ENCODE measurements at regions not wholly inside any gene's neighbourhood (a gene's known extent, or its start where the extent isn't known, plus 50 kb on each side); places are given as distances from the start of the nearest gene placed in this dataset.
"Not testable (repeated sequence)": the region's sequence is repeated elsewhere in the genome, so short reads cannot be mapped to it uniquely, and the experiment has no call there.

GRCh38 chr11:23563591-23563990 is 703.3 kb upstream of the CCDC179 start:
- DNase-seq (ENCODE audit: low read depth): no peak

GRCh38 chr11:23564370-23564769 is 704.1 kb upstream of the CCDC179 start:
- DNase-seq (ENCODE audit: low read depth): no peak

- no peak for DNase-seq (ENCODE audit: low read depth)
Measured at GRCh38 chr11:23569134-23569533, 708.9 kb upstream of the CCDC179 start.

- DNase-seq (ENCODE audit: low read depth): no peak
Measured at GRCh38 chr11:23569547-23569946, 709.3 kb upstream of the CCDC179 start.

DNA sequence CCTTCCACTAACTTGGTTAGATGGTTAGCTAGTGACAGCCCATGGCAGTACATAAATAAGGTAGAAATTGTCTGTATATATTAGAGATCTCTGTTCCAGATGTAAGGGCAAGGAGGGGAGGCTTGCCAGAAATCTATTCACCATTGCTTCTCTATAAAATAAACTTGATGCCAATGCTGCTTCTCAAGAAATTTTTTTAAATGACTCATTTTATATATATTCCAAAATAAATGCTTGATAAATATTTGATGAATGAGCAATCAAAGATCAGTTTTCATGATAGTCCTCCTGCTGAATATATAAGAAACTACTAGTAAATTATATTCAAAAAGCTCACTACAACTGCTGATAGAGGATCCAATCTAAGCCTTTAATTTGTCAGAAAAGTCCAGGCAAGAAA is 710.6 kb upstream of the CCDC179 start:
- DNase-seq (ENCODE audit: low read depth): peak; percentile 77

- DNase-seq (ENCODE audit: low read depth): no peak
Measured at GRCh38 chr11:23573429-23573828, 713.2 kb upstream of the CCDC179 start.

DNA sequence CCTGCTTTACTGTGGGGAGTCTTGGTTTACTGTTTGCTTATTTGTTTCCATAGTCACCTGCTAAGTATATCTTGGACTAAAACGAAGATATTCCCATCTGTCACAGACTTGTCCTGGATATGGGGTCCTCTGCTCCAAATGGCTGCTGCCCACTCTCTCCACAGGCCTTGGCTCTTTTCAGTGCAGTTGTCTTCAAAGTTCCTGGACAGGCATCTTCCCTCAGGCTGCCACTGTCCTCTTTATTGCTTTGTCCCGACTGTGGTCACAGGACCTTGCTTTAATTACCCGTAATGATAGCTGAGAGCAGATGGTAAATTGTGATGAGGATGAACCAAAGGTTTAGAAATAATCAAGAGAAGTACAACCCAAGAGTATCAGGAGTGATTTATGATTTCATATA is 713.9 kb upstream of the CCDC179 start:
- no peak for DNase-seq (ENCODE audit: low read depth)

DNA sequence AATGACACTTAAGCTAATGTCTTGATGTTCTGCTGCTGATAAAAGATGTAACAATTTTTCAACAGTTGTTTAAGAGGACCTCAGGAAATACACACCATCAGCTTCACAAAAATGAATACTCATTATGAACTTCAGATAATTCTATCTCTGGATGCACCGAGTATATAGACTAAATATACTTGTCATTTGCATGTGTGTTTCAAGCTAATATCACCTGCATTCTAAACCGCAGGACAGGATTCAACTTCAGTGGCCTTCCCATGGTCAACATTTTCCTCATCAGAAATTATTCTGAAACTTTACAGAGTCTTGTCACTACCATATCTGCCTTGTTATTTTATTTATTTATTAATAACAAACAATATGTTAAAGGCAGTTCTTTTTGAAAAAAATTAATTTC is 717.0 kb upstream of the CCDC179 start:
- DNase-seq (ENCODE audit: low read depth): no peak

GRCh38 chr11:23585416-23586104 is 725.3 kb upstream of the CCDC179 start:
- no peak for DNase-seq (ENCODE audit: low read depth)

GRCh38 chr11:23586173-23586572 is 725.9 kb upstream of the CCDC179 start:
- DNase-seq (ENCODE audit: low read depth): no peak

DNA sequence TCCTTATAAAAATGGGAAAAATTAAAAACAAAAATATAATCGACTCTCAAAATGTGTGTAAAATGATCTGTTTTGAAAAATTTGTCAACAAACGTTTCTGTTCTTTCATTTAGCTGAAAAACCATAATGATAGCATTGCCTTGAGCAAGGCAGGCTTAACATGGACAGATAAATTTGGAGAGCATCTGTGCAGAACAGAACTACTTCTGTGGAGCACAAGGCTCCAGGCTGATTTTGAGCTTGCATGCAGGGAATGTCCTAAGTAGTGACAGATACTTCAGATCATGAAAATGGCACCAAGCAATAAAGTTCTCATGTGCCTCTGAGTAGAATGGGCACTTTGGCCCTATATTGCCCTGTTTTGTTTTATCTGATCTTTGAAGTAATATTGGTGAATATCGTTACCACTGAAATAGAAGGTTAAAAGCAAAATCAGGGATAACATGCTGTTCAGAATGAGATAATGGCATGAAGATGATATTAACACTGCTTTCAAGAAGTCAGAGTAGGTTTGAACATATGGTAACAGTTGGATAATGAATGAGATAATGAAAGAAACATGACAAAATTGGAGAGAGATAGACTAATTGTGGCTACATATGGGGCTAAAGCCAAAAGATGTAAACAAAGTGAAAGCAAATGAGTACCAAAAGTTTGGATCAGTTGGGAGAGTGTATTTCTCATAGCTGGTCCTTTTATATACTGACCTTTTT is 730.5 kb upstream of the CCDC179 start:
- DNase-seq (ENCODE audit: low read depth): no peak

GRCh38 chr11:23594755-23595154 is 734.5 kb upstream of the CCDC179 start:
- DNase-seq (ENCODE audit: low read depth): no peak

- no peak for DNase-seq (ENCODE audit: low read depth)
Measured at GRCh38 chr11:23604966-23605365, 744.7 kb upstream of the CCDC179 start.

- DNase-seq (ENCODE audit: low read depth): no peak
Measured at GRCh38 chr11:23606191-23606590, 745.9 kb upstream of the CCDC179 start.

DNA sequence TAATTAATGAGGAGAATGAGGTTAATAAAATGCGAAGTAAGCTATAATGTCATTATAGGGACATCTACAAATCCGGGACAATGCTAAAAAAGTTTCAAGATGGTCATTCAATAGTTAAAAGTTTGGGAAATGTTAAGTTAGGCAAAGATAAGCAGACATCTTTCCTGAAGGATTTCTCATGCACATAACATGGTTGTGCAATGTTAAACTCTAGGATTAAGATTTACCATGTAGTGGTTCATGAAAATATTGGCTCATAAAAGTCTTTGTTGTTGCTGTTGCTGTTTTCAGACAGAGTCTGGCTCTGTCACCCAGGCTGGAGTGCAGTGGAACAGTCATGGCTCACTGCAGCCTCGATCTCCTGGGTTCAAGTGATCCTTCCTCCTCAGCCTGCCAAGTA is 751.5 kb upstream of the CCDC179 start:
- DNase-seq (ENCODE audit: low read depth): no peak

DNA sequence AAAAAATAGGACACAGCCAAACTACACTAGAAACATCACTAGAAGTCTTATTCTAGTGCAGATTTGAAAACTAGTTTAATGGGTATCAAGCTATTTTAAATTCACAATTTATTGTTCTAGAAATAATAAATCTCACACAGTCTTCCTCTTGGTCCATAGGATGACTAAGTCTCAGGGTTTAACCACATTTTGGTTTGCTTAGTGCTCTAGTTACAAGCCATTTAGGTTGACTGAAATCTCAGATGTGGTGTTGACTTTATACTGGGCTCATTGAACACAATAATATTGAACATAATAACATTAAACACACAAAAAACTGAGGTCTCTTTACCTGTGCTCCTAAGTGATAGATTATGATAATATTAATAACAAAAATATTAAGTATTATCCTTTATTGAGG is 760.3 kb upstream of the CCDC179 start:
- DNase-seq (ENCODE audit: low read depth): no peak

DNA sequence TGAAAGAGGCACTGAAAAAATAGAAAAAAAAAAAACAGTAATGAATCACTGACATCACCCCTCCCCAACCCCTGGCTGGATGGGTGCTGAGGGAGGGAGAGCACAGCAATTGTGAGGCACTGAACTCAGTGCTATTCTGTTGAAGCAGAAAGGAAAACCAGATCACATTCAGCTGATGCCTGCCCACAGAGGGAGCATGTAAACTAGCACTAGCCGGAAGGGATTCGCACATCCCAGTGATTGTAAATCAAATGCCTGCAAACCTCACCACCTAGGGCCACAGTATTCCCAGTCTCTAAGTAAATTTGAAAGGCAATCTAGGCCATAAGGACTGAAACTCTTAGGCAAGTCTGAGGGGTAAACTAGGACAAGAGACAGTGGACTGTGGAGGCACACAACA is 772.0 kb upstream of the CCDC179 start:
- DNase-seq (ENCODE audit: low read depth): no peak

DNA sequence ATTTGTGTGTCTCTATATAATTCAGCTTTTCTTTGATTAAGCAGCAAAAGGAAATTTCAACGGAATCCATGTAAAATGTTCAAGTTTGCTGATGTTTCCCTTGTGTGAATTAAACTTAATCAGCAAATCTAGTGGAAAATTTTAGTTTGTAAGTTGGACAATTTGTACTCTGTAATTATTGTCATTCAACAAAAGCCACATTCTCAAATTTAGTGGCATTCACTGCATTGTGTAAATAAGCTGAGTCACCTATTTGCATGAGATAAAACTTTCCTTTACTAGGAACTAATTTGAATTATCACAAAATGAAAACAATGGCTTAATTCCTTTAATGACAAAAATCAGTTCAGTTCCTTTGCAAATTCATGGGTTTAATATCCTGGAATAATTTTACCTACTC is 784.2 kb upstream of the CCDC179 start:
- DNase-seq (ENCODE audit: low read depth): no peak

DNA sequence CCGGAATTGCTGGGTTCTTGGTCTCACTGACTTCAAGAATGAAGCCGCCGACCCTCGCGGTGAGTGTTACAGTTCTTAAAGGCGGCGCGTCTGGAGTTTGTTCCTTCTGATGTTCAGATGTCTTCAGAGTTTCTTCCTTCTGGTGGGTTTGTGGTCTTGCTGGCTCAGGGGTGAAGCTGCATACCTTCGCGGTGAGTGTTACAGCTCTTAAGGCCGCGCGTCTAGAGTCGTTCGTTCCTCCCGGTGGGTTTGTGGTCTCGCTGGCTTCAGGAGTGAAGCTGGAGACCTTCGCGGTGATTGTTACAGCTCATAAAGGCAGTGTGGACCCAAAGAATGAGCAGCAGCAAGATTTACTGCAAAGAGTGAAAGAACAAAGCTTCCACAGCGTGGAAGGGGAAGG is 792.1 kb upstream of the CCDC179 start:
- not testable (repeated sequence) for DNase-seq (ENCODE audit: low read depth)

DNA sequence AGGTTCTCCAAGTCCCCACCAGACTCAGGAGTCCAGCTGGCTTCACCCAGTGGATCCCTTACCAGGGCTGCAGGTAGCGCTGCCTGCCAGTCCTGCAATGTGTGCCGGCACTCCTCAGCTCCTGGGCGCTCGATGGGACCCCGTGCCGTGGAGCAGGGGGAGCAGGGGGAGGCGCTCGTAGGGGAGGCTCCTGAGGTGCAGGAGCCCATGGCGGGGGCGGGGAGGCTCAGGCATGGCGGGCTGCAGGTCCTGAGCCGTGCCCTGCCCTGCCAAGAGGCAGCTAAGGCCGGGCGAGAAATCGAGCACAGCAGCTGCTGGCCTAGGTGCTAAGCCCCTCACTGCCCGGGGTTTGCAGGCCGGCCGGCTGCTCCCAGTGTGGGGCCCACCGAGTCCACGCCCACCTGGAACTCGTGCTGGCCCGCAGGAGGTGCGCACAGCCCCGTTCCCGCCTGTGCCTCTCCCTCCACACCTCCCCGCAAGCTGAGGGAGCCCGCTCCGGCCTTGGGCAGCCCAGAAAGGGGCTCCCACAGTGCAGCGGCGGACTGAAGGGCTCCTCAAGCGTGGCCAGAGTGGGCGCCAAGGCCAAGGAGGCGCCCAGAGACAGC is 792.9 kb upstream of the CCDC179 start:
- no peak for DNase-seq (ENCODE audit: low read depth)

GRCh38 chr11:23668324-23668723 is 808.0 kb upstream of the CCDC179 start:
- no peak for DNase-seq (ENCODE audit: low read depth)

DNA sequence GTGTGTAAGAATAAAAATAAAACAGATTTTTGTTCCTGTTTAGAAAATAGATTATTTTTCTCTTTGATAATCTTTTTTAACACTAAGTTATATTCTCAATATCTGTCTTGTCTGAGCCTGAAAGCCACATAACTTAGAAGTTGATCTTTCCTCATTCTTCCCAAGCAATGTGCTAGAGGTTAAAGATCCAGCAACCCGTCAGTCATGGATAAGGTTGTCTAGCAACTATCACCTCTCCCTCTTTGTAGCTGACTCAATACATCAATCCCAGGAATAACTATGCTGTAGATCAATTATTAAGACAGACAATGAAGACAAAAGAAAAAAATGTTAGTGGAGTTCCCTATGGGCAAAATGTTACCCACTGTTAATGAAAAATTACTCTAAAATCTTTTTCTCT is 813.1 kb upstream of the CCDC179 start:
- DNase-seq (ENCODE audit: low read depth): no peak

GRCh38 chr11:23674866-23675265 is 814.6 kb upstream of the CCDC179 start:
- DNase-seq (ENCODE audit: low read depth): no peak

- DNase-seq (ENCODE audit: low read depth): no peak
Measured at GRCh38 chr11:23679041-23679440, 817.8 kb upstream of the LUZP2 start.
